GM12873 (cell line): ENCODE measurements at regions not wholly inside any gene's neighbourhood (a gene's known extent, or its start where the extent isn't known, plus 50 kb on each side); places are given as distances from the start of the nearest gene placed in this dataset.

ENCODE experiments used
- CTCF ChIP-seq: IDR thresholded peaks from 2 replicates; pipeline ENCODE4 v1.5.1; 2012; ENCODE audit warnings: low read depth, mild to moderate bottlenecking, moderate library complexity, low read length, control low read depth; ENCODE audit not compliant: insufficient read depth; ENCODE audit errors: missing control alignments

- no peak for TF ChIP-seq CTCF
These were observed 67.2 kb upstream of the NABP1 start for GRCh38 chr2:191610756-191611155.

GRCh38 chr2:191611614-191612013 is 66.3 kb upstream of the NABP1 start:
- no peak for TF ChIP-seq CTCF

- TF ChIP-seq CTCF: no peak
These were observed 65.4 kb upstream of the NABP1 start for GRCh38 chr2:191612496-191612895.

GRCh38 chr2:191614759-191615158 is 63.2 kb upstream of the NABP1 start:
- no peak for TF ChIP-seq CTCF

- no peak for TF ChIP-seq CTCF
These were observed 62.3 kb upstream of the NABP1 start for GRCh38 chr2:191615596-191615995.

GRCh38 chr2:191617575-191617974 is 60.4 kb upstream of the NABP1 start:
- no peak for TF ChIP-seq CTCF

GRCh38 chr2:191618046-191618780 is 59.7 kb upstream of the NABP1 start:
- no peak for TF ChIP-seq CTCF
